AG04449 (cell line): ENCODE measurements at regions not wholly inside any gene's neighbourhood (a gene's known extent, or its start where the extent isn't known, plus 50 kb on each side); places are given as distances from the start of the nearest gene placed in this dataset.

Experiments used
- CTCF ChIA-PET: fragments of 350-600 bp; formaldehyde crosslinking; extraction: SDS; loops from one replicate; lab custom pipeline; 2021; ENCODE audit warnings: antibody characterized with exemption; lab: Yijun Ruan, JAX
- POLR2A ChIA-PET: fragments of 400-600, 350-600 bp; formaldehyde crosslinking; extraction: SDS; loops from one replicate; lab custom pipeline; 2020; ENCODE audit warnings: antibody characterized with exemption, inconsistent platforms; lab: Yijun Ruan, JAX
- DNase-seq: peaks from one replicate; pipeline ENCODE4 v3.0.0-alpha.2; 2010; ENCODE audit warnings: low read depth, low spot score
- H3K4me3 ChIP-seq: 2 replicates; pipeline ENCODE4 v1.5.1; 2011; ENCODE audit warnings: low read depth, mild to moderate bottlenecking, control low read depth, low read length
- TF ChIP-seq, protein P1 (sequence below): IDR thresholded peaks from one replicate; pipeline ENCODE4 v1.5.1; 2011; ENCODE audit warnings: mild to moderate bottlenecking, moderate library complexity, low read length, control low read depth, inconsistent platforms; ENCODE audit not compliant: insufficient read depth; ENCODE audit errors: missing control alignments

DNA sequence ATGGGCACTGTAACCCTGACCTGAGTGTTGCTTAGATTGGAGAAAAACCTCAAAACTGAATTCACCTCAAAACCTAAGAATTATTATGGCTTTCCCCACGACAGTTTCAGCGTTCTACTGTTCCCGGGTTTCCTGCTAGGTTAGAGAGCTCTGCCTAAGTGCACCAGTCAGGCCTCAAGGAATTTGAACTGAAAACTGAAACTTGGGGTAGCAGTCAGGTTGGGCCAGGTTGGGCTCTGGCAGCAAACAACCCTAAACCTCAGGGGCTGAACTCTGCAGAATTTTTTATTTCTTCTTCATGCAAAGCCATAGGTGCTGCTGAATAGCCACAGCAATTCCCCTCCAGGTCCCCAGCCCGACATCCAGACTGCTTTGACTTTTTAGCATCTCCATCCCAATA is 437.0 kb upstream of the PROX1 start:
- DNase-seq, result no peak
- TF ChIP-seq, protein P1, sequence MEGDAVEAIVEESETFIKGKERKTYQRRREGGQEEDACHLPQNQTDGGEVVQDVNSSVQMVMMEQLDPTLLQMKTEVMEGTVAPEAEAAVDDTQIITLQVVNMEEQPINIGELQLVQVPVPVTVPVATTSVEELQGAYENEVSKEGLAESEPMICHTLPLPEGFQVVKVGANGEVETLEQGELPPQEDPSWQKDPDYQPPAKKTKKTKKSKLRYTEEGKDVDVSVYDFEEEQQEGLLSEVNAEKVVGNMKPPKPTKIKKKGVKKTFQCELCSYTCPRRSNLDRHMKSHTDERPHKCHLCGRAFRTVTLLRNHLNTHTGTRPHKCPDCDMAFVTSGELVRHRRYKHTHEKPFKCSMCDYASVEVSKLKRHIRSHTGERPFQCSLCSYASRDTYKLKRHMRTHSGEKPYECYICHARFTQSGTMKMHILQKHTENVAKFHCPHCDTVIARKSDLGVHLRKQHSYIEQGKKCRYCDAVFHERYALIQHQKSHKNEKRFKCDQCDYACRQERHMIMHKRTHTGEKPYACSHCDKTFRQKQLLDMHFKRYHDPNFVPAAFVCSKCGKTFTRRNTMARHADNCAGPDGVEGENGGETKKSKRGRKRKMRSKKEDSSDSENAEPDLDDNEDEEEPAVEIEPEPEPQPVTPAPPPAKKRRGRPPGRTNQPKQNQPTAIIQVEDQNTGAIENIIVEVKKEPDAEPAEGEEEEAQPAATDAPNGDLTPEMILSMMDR, result no peak
- ChIA-PET POLR2A (no interaction called here), CTCF (no interaction called here)
- H3K4me3 ChIP-seq, result no peak overlapping the region

- CTCF ChIA-PET, result no interaction called here
- no peak overlapping the region for H3K4me3 ChIP-seq
- POLR2A ChIA-PET, result no interaction called here
- TF ChIP-seq, protein P1, result no peak
- no peak for DNase-seq
Measured at GRCh38 chr1:213552045-213552444, 435.7 kb upstream of the PROX1 start.

DNA sequence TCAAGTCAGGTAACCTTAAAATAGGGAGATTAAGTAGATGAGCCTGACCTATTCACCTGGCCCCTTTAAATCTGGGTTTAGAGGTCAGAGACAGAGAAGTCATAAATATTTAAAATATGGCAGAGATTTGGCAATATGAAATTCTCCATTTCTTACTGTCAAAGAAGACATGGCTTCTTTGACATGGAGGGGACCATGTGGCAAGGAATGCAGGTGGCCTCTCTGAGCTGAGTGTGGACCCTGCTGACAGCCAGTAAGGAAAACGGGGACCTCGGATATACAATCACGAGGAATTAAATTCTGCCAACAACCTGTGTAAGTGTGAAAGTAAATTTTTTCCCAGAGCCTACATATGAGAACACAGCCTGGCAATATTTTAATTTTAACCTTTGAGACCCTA is 427.5 kb upstream of the PROX1 start:
- DNase-seq, result no peak
- ChIA-PET POLR2A (no interaction called here), CTCF (no interaction called here)
- no peak overlapping the region for H3K4me3 ChIP-seq
- TF ChIP-seq, protein P1, result no peak

GRCh38 chr1:213561870-213562269 is 425.9 kb upstream of the PROX1 start:
- TF ChIP-seq, protein P1, result no peak
- DNase-seq, result no peak
- no peak overlapping the region for H3K4me3 ChIP-seq
- CTCF ChIA-PET, result no interaction called here
- POLR2A ChIA-PET, result no interaction called here

GRCh38 chr1:213564215-213564659 is 423.5 kb upstream of the PROX1 start:
- no peak overlapping the region for H3K4me3 ChIP-seq
- DNase-seq, result no peak
- ChIA-PET POLR2A (no interaction called here), CTCF (no interaction called here)
- TF ChIP-seq, protein P1, result no peak

- ChIA-PET POLR2A (no interaction called here), CTCF (no interaction called here)
- TF ChIP-seq, protein P1, result no peak
- H3K4me3 ChIP-seq, result no peak overlapping the region
- no peak for DNase-seq
Measured at GRCh38 chr1:213568929-213569815, 418.6 kb upstream of the PROX1 start.
